Adrenal gland (tissue), 5 donors: ENCODE measurements at regions not wholly inside any gene's neighbourhood (a gene's known extent, or its start where the extent isn't known, plus 50 kb on each side); places are given as distances from the start of the nearest gene placed in this dataset.
"Not testable (repeated sequence)": the region's sequence is repeated elsewhere in the genome, so short reads cannot be mapped to it uniquely, and the experiment has no call there.

Experiments used
- CTCF ChIP-seq, 6 experiments: fragments of 450-650 bp in 4 of 6; fragments of 200-600 bp in 2 of 6; sonication (generic) in 1 of 6; IDR thresholded peaks; 1 replicate in 5 of 6; 2 replicates in 1 of 6; pipeline versions ENCODE4 v1.5.1 to v1.8.0; 2016 to 2021; ENCODE audit warnings: antibody characterized with exemption in 6 of 6, mild to moderate bottlenecking in 2 of 6, moderate library complexity in 1 of 6
- POLR2A ChIP-seq, 2 donors: fragments of 450-650 bp; IDR thresholded peaks; one replicate each; pipeline ENCODE4 v1.6.1; 2017; ENCODE audit warnings: antibody characterized with exemption in 2 of 2, mild to moderate bottlenecking in 2 of 2, moderate library complexity in 1 of 2
- donor health status: DM: no; HTN: no; CAD: no.

- TF ChIP-seq CTCF, POLR2A (IDR thresholded peaks at IDR 0.05): not testable (repeated sequence)
Observed at GRCh38 chr9:39483880-39484279, 128.4 kb downstream of the SPATA31A1 start.
